Activated CD4-positive, alpha-beta T cell treated with anti-CD3 and anti-CD28 coated beads, Interleukin-2, amount 50 U/mL, for 1 hour (primary cell): ENCODE measurements at regions not wholly inside any gene's neighbourhood (a gene's known extent, or its start where the extent isn't known, plus 50 kb on each side); places are given as distances from the start of the nearest gene placed in this dataset.
"Not testable (repeated sequence)": the region's sequence is repeated elsewhere in the genome, so short reads cannot be mapped to it uniquely, and the experiment has no call there.

Experiments used
- DNase-seq: peaks from one replicate; pipeline ENCODE4 v3.0.0-alpha.2; 2020

- DNase-seq, result no peak
Measured at GRCh38 chr21:35274923-35275322, 225.8 kb upstream of the RUNX1 start.

GRCh38 chr21:35274090-35274489 is 225.0 kb upstream of the RUNX1 start:
- no peak for DNase-seq

GRCh38 chr21:35273333-35273732 is 224.2 kb upstream of the RUNX1 start:
- no peak for DNase-seq

- DNase-seq, result not testable (repeated sequence)
Measured at GRCh38 chr21:35271344-35272118, 222.4 kb upstream of the RUNX1 start.

- DNase-seq, result no peak
Measured at GRCh38 chr21:35268817-35269216, 219.7 kb upstream of the RUNX1 start.

- DNase-seq, result no peak
Measured at GRCh38 chr21:35268261-35268660, 219.2 kb upstream of the RUNX1 start.

GRCh38 chr21:35266546-35266945 is 217.4 kb upstream of the RUNX1 start:
- DNase-seq, result no peak

- no peak for DNase-seq
Measured at GRCh38 chr21:35265170-35265877, 216.2 kb upstream of the RUNX1 start.

- no peak for DNase-seq
Measured at GRCh38 chr21:35259457-35259856, 210.4 kb upstream of the RUNX1 start.

GRCh38 chr21:35258521-35258920 is 209.4 kb upstream of the RUNX1 start:
- no peak for DNase-seq

- no peak for DNase-seq
Measured at GRCh38 chr21:35257413-35257812, 208.3 kb upstream of the RUNX1 start.

- no peak for DNase-seq
Measured at GRCh38 chr21:35256468-35256988, 207.4 kb upstream of the RUNX1 start.

- DNase-seq, result no peak
Measured at GRCh38 chr21:35254765-35255138, 205.7 kb upstream of the RUNX1 start.

- no peak for DNase-seq
Measured at GRCh38 chr21:35254006-35254764, 205.1 kb upstream of the RUNX1 start.

GRCh38 chr21:35252831-35253230 is 203.7 kb upstream of the RUNX1 start:
- DNase-seq, result no peak

GRCh38 chr21:35249636-35250035 is 200.5 kb upstream of the RUNX1 start:
- no peak for DNase-seq

GRCh38 chr21:35245879-35246278 is 196.8 kb upstream of the RUNX1 start:
- DNase-seq, result no peak

GRCh38 chr21:35244514-35244913 is 195.4 kb upstream of the RUNX1 start:
- DNase-seq, result no peak

- no peak for DNase-seq
Measured at GRCh38 chr21:35243171-35243570, 194.1 kb upstream of the RUNX1 start.

GRCh38 chr21:35239811-35240219 is 190.7 kb upstream of the RUNX1 start:
- DNase-seq, result no peak

GRCh38 chr21:35238119-35238518 is 189.0 kb upstream of the RUNX1 start:
- no peak for DNase-seq

- no peak for DNase-seq
Measured at GRCh38 chr21:35237287-35237686, 188.2 kb upstream of the RUNX1 start.

- DNase-seq, result no peak
Measured at GRCh38 chr21:35236090-35236489, 187.0 kb upstream of the RUNX1 start.

- DNase-seq, result no peak
Measured at GRCh38 chr21:35234725-35235124, 185.6 kb upstream of the RUNX1 start.
